ENCODE measurements at regions not wholly inside any gene's neighbourhood (a gene's known extent, or its start where the extent isn't known, plus 50 kb on each side); places are given as distances from the start of the nearest gene placed in this dataset.

GRCh38 chr4:144595681-144596080 is 50.3 kb upstream of the HHIP start:
- WGBS (ENCODE audit: missing lambda C conversion rate), result 95% methylated on average over 2 of the region's 3 CpGs
- DNase-seq (ENCODE audit: low read depth in 1 of 2, low spot score in 1 of 2) (no peak), ATAC-seq (no peak), FAIRE-seq (no peak)
- ChIA-PET POLR2A (no interaction called here), CTCF (interaction anchor here (1.0 kb wide), 1 partner anchor 15 kb away, joined by 3 read pairs; no protein-coding TSS in a partner anchor)
- TF ChIP-seq POLR2AphosphoS2 (conservative IDR thresholded peaks at IDR 0.05; ENCODE audit: low read length), result no peak
- TF ChIP-seq HEYL (CRISPR knock-in tag; IDR thresholded peaks at IDR 0.05), result no peak
- Histone ChIP-seq H3K4me1 (peaks cover 17% of the 10 kb centered on the region), H3K4me2 (no peak overlapping the region), H3K9me3 (no peaks in the 10 kb centered on the region), H3K4me3 (no peak overlapping the region), H3K27ac (no peak overlapping the region)

Data from A549 (cell line).